H1 (cell line): ENCODE measurements at regions not wholly inside any gene's neighbourhood (a gene's known extent, or its start where the extent isn't known, plus 50 kb on each side); places are given as distances from the start of the nearest gene placed in this dataset.

Experiments used
- GTF2F1 ChIP-seq: IDR thresholded peaks from 2 replicates; pipeline ENCODE4 v1.6.1; 2012; ENCODE audit warnings: low read depth, low read length, improper control_type of control experiment, borderline replicate concordance
- JUN ChIP-seq: IDR thresholded peaks from 2 replicates; pipeline ENCODE4 v1.6.1; 2011; ENCODE audit warnings: low read depth, mild to moderate bottlenecking, improper control_type of control experiment, low read length
- KDM1A ChIP-seq: fragments of 200-600, 300-600 bp; sonication (generic); IDR thresholded peaks from 2 replicates; pipeline ENCODE4 v1.7.1; 2016; ENCODE audit warnings: mild to moderate bottlenecking, low read length, borderline replicate concordance
- NANOG ChIP-seq: IDR thresholded peaks from 2 replicates; pipeline ENCODE4 v1.6.1; 2011; ENCODE audit warnings: low read length, low read depth, mild to moderate bottlenecking, inconsistent platforms; ENCODE audit not compliant: insufficient read depth, poor library complexity, severe bottlenecking
- POLR2AphosphoS5 ChIP-seq: IDR thresholded peaks from 2 replicates; pipeline ENCODE4 v1.6.1; 2011; ENCODE audit warnings: low read depth, low read length
- SIN3A ChIP-seq, 2 experiments: IDR thresholded peaks in 1 of 2; conservative IDR thresholded peaks in 1 of 2; 2 replicates each; pipeline ENCODE4 v1.6.1; 2011 to 2012; ENCODE audit warnings: low read length in 2 of 2, improper control_type of control experiment in 1 of 2, low read depth in 1 of 2, mild to moderate bottlenecking in 1 of 2
- SIX5 ChIP-seq: IDR thresholded peaks from 2 replicates; pipeline ENCODE4 v1.6.1; 2011; ENCODE audit warnings: mild to moderate bottlenecking, low read depth, low read length
- TAF7 ChIP-seq: optimal IDR thresholded peaks from 2 replicates; pipeline ENCODE3; 2011; ENCODE audit warnings: low read depth, mild to moderate bottlenecking, inconsistent platforms, low read length, moderate library complexity, borderline replicate concordance
- TF ChIP-seq, protein P1 (sequence below): IDR thresholded peaks from 2 replicates; pipeline ENCODE4 v1.6.1; 2012; ENCODE audit warnings: inconsistent platforms

DNA sequence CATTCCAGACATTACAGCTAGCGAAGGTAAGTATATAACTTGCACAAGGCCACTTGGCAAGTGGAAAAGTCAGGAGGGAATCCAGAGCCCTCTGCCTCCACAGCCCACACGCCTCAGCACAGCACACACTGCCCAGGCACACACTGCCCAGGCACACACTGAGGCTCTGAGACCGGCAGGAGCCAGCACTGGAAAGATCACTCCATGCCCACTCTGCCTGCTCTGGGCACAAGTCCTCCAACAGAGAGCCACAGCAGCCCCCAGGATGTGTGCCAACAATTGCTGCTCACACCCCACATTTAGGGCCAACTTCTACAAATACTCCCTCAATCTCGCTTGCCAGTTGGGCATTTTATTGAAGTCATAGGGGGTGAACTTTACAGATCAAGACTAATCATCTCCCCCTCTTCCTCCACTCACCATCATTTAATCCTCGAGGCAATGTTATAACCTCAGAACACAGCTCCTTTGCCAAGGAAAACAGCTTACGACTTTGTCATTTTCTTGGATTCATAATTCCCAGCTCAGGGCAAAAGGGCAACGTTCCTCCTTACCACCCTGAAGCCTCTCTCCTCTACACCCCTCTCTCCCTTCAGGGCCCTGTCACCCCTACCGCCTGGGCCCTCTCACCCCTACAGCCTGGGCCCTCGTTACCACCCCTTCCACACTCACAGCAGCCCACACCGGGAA is 53.0 kb upstream of the TPM1 start (continued):
- TF ChIP-seq KDM1A (no peak), GTF2F1 (no peak), TAF7 (no peak), POLR2AphosphoS5 (no peak), JUN (no peak), NANOG (no peak), SIX5 (no peak), SIN3A (conservative IDR thresholded peaks at IDR 0.05 in 1 of 2, IDR thresholded peaks at IDR 0.05 in 1 of 2; ENCODE audit: low read depth in 1 of 2, low read length in 2 of 2) (no peak)
- TF ChIP-seq, protein P1, sequence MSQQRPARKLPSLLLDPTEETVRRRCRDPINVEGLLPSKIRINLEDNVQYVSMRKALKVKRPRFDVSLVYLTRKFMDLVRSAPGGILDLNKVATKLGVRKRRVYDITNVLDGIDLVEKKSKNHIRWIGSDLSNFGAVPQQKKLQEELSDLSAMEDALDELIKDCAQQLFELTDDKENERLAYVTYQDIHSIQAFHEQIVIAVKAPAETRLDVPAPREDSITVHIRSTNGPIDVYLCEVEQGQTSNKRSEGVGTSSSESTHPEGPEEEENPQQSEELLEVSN: no peak
